Spinal cord (tissue), 9 donors: ENCODE measurements at regions not wholly inside any gene's neighbourhood (a gene's known extent, or its start where the extent isn't known, plus 50 kb on each side); places are given as distances from the start of the nearest gene placed in this dataset.

Experiments
- DNase-seq, 6 donors: peaks; one replicate each; pipeline versions ENCODE4 v3.0.0 to v3.0.0-alpha.2; 2013 to 2015; ENCODE audit warnings: low spot score in 6 of 6, low read depth in 4 of 6
- H3K27ac ChIP-seq: one replicate; pipeline ENCODE4 v1.5.1; 2013; ENCODE audit warnings: low read depth, low read length, control low read depth
- H3K27me3 ChIP-seq: one replicate; pipeline ENCODE4 v1.6.1; 2013; ENCODE audit warnings: low read length; ENCODE audit not compliant: control insufficient read depth, insufficient read depth
- H3K36me3 ChIP-seq: one replicate; pipeline ENCODE4 v1.6.1; 2013; ENCODE audit warnings: low read length; ENCODE audit not compliant: control insufficient read depth, insufficient read depth
- H3K4me1 ChIP-seq: one replicate; pipeline ENCODE4 v1.6.1; 2013; ENCODE audit warnings: low read length; ENCODE audit not compliant: control insufficient read depth, insufficient read depth
- H3K4me3 ChIP-seq: one replicate; pipeline ENCODE4 v1.5.1; 2013; ENCODE audit warnings: low read depth, low read length, control low read depth
- H3K9me3 ChIP-seq: one replicate; pipeline ENCODE4 v1.6.1; 2013; ENCODE audit warnings: low read length; ENCODE audit not compliant: control insufficient read depth, insufficient read depth
- WGBS: methylation state at CpG from one replicate; pipeline ENCODE4 v1.1.5; 2013; ENCODE audit warnings: missing lambda C conversion rate; ENCODE audit not compliant: insufficient coverage; 5-methylcytosine and 5-hydroxymethylcytosine counted together
- donor health status: healthy.

DNA sequence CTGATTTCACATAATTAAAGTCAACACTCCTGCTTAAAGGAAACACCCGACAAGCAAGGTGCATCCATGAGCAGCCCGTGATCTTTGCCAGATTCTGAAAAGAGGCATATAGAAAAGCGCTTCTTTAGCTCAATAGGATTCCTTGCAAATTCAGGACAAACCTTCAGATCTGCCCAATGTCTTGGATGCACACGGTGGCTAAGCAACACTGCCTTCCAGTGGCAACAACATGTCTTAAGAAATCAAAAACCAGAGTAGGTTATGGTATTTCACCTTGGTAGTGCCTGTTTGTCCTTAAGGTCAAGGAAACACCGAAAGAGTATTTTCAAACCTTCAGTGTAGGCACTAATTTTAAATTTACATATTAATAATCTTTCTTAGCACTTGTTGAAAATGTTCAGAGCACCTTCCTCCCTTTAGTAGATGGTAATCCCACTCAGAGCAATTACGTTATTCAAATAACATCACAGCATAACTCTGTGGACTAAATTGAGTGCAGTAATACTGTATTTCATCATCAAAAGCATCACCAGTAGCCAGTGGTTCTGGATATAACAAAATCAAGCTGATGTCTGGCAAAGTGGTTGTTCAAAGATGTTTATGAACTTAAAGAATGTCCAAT, 58.0 kb upstream of the CDKN3 start:
- Histone ChIP-seq H3K27ac (no peak overlapping the region), H3K27me3 (no peaks in the 10 kb centered on the region), H3K4me3 (no peak overlapping the region), H3K9me3 (no peaks in the 10 kb centered on the region), H3K36me3 (no peaks in the 10 kb centered on the region), H3K4me1 (peaks cover 4% of the 10 kb centered on the region)
- 60% methylated on average over 2 of the region's 6 CpGs for WGBS
- peak in 2 of 6 donors; percentile 60 to 82 for DNase-seq

DNA sequence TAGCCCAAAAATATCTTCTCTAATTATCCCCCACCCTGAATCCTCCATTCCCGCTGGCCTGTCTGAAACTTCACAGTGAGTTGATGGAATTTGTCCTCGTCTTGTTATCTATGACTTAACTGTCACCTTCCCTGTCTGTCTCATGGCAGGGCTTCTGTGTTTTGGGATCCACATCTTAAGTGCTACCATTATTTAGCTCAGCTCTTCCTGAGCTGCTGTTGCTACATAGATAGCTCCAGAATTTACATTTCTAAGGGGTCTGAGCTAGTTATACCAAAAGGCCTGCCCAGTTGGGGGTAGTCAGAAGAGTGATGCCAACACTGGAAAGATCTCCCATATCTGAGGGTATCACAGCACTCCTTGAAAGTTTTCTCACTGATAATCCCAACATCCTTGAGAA, 57.0 kb upstream of the CDKN3 start:
- no peak overlapping the region for H3K4me3 ChIP-seq
- H3K27ac ChIP-seq, result no peak overlapping the region
- DNase-seq, result no peak
- no peaks in the 10 kb centered on the region for H3K9me3 ChIP-seq
- H3K4me1 ChIP-seq, result peaks cover 10% of the 10 kb centered on the region
- H3K36me3 ChIP-seq, result no peaks in the 10 kb centered on the region
- no peaks in the 10 kb centered on the region for H3K27me3 ChIP-seq
- WGBS, result 80% methylated on average over 1 of the region's 2 CpGs

DNA sequence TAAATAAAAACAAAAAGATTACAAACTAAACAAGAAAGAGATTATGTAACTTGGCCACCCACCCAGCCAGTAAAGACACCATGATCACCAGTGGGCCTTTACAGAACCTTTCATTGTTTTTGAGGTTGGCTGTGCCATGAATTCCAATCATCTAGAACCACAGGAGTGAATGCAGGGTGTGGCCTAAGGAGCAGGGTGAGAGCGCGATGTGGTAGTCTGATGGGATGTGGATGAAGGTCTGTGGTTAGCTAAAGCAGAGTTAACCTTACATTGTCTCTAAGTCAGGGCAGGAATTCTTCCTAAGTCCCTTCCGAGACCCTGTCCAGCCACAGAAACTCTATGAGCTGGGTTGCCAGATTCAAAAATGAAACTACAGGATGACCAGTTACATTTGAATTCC, 54.0 kb upstream of the CDKN3 start:
- Histone ChIP-seq H3K4me1 (peaks cover 10% of the 10 kb centered on the region), H3K27me3 (no peaks in the 10 kb centered on the region), H3K36me3 (no peaks in the 10 kb centered on the region), H3K9me3 (no peaks in the 10 kb centered on the region), H3K27ac (no peak overlapping the region), H3K4me3 (no peak overlapping the region)
- no peak for DNase-seq
- 100% methylated on average over 1 of the region's 3 CpGs for WGBS

DNA sequence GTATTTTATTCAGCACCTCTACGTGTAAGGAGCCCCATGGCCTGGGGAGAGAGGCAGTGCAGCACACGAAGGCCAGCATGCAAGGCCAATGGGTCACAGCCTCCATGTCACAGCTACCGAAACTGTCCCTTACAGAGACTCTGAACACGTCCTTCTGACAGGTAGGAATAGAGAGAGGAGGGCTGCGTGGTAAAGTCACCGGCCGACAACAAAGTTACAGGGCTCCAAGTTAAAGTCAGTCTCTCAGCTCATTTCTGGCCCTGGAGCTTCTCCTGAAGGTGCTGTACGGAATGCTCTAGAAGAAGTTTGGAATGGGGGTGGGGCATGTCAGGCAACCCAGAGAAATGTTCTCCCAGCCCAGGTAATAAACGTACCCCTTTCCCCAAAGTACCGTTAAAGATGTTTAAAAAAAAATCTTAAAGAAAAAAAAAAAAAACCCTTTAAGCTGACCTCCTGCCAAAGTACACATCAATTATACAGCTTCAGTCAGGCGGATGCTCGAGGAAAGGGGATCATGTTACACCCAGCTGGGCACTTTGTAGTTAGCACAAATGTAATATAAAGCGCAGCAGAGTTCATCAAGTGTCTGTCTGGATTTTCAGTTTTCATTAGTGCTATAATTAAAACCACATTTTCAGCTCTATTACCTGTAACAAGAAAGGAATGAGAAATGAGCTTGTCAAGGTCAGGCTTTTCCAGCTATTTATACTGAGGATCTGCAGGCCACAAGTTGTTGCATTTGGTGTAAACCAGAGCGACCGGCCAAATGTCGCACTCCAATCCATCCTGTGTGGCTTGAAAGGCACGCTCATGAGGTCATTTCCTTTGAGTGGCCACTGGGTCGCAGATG, 53.3 kb upstream of the CDKN3 start:
- H3K9me3 ChIP-seq, result no peaks in the 10 kb centered on the region
- H3K4me1 ChIP-seq, result peaks cover 10% of the 10 kb centered on the region
- H3K4me3 ChIP-seq, result no peak overlapping the region
- peak in 2 of 6 donors; percentile 54 to 69 for DNase-seq
- no peaks in the 10 kb centered on the region for H3K27me3 ChIP-seq
- WGBS, result 64% methylated on average over 6 of the region's 18 CpGs
- H3K27ac ChIP-seq, result peak overlapping the region; percentile 59
- H3K36me3 ChIP-seq, result no peaks in the 10 kb centered on the region

DNA sequence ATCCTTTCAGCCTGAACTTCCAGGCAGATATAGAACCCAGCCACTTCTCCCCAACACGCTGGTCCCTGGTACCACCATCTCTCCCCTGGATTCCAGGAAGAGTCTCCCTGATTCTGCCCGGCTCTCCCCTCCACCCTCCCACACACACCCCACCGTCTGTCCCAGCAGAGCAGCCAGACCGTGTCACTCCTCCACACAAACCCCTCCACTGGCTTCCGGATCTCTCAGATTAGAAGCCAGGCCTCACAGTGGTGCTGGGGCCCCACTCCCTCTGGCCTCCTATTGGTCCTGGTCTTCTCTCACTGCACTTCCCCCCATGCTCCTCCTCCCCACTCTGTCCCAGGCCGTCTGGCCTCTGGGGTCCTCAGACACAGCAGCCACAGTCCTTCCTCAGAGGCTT, 52.4 kb upstream of the CDKN3 start:
- peaks cover 12% of the 10 kb centered on the region for H3K4me1 ChIP-seq
- 55% methylated on average over 6 of the region's 6 CpGs for WGBS
- H3K27ac ChIP-seq, result no peak overlapping the region
- no peaks in the 10 kb centered on the region for H3K9me3 ChIP-seq
- no peak overlapping the region for H3K4me3 ChIP-seq
- H3K36me3 ChIP-seq, result no peaks in the 10 kb centered on the region
- no peaks in the 10 kb centered on the region for H3K27me3 ChIP-seq
- no peak for DNase-seq

DNA sequence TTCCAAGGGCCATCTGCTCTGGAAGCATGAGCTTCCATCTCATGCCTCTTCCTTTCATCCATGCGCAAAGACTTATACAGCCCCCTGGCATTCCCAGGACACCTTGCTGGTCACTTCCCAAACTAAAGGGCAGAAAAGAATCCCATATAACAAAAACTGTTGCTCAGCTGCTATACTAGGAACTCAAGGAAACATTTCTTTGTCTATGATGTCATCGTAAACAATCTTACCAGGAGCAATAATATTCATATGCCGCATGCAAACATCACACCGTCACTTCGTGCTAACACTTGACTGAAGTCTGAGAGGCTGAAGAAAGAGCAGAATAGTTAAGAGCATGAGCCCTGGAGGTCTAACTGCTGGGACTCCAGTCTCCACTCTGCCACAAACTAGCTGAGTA, 50.5 kb upstream of the CDKN3 start:
- H3K36me3 ChIP-seq, result no peaks in the 10 kb centered on the region
- peaks cover 12% of the 10 kb centered on the region for H3K4me1 ChIP-seq
- H3K27ac ChIP-seq, result no peak overlapping the region
- 97% methylated on average over 4 of the region's 5 CpGs for WGBS
- H3K9me3 ChIP-seq, result no peaks in the 10 kb centered on the region
- no peak overlapping the region for H3K4me3 ChIP-seq
- DNase-seq, result no peak
- no peaks in the 10 kb centered on the region for H3K27me3 ChIP-seq
